ENCODE measurements at regions not wholly inside any gene's neighbourhood (a gene's known extent, or its start where the extent isn't known, plus 50 kb on each side); places are given as distances from the start of the nearest gene placed in this dataset.

- Histone ChIP-seq H3K36me3 (ENCODE audit: control insufficient read depth, insufficient read depth, low read length) (no peaks in the 10 kb centered on the region), H3K27me3 (ENCODE audit: control insufficient read depth, insufficient read depth, low read length) (no peaks in the 10 kb centered on the region), H3K9me3 (ENCODE audit: control insufficient read depth, insufficient read depth, low read depth, low read length) (peaks cover 3% of the 10 kb centered on the region; the same call in 1 of the 2 replicates), H3K4me3 (ENCODE audit: low read depth in 2 of 2, low read length in 2 of 2) (no peak overlapping the region), H3K27ac (ENCODE audit: low read length) (no peak overlapping the region), H3K4me1 (ENCODE audit: control insufficient read depth, insufficient read depth, low read length) (no peaks in the 10 kb centered on the region)
- ChIA-PET POLR2A (no interaction called here), CTCF (no interaction called here)
- ATAC-seq, result no peak
- BruUV-seq (replicated peaks), result no TSS peak
- TF ChIP-seq TCF7L2 (IDR thresholded peaks at IDR 0.05; ENCODE audit: low read depth, low read length) (no peak), SIN3A (IDR thresholded peaks at IDR 0.05; ENCODE audit: borderline replicate concordance, insufficient read depth, low read depth, low read length) (no peak), POLR2AphosphoS5 (IDR thresholded peaks at IDR 0.05; ENCODE audit: low read depth, low read length) (no peak)
- TF ChIP-seq, protein P1, sequence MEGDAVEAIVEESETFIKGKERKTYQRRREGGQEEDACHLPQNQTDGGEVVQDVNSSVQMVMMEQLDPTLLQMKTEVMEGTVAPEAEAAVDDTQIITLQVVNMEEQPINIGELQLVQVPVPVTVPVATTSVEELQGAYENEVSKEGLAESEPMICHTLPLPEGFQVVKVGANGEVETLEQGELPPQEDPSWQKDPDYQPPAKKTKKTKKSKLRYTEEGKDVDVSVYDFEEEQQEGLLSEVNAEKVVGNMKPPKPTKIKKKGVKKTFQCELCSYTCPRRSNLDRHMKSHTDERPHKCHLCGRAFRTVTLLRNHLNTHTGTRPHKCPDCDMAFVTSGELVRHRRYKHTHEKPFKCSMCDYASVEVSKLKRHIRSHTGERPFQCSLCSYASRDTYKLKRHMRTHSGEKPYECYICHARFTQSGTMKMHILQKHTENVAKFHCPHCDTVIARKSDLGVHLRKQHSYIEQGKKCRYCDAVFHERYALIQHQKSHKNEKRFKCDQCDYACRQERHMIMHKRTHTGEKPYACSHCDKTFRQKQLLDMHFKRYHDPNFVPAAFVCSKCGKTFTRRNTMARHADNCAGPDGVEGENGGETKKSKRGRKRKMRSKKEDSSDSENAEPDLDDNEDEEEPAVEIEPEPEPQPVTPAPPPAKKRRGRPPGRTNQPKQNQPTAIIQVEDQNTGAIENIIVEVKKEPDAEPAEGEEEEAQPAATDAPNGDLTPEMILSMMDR (IDR thresholded peaks at IDR 0.05), result no peak
- TF ChIP-seq, protein P2, sequence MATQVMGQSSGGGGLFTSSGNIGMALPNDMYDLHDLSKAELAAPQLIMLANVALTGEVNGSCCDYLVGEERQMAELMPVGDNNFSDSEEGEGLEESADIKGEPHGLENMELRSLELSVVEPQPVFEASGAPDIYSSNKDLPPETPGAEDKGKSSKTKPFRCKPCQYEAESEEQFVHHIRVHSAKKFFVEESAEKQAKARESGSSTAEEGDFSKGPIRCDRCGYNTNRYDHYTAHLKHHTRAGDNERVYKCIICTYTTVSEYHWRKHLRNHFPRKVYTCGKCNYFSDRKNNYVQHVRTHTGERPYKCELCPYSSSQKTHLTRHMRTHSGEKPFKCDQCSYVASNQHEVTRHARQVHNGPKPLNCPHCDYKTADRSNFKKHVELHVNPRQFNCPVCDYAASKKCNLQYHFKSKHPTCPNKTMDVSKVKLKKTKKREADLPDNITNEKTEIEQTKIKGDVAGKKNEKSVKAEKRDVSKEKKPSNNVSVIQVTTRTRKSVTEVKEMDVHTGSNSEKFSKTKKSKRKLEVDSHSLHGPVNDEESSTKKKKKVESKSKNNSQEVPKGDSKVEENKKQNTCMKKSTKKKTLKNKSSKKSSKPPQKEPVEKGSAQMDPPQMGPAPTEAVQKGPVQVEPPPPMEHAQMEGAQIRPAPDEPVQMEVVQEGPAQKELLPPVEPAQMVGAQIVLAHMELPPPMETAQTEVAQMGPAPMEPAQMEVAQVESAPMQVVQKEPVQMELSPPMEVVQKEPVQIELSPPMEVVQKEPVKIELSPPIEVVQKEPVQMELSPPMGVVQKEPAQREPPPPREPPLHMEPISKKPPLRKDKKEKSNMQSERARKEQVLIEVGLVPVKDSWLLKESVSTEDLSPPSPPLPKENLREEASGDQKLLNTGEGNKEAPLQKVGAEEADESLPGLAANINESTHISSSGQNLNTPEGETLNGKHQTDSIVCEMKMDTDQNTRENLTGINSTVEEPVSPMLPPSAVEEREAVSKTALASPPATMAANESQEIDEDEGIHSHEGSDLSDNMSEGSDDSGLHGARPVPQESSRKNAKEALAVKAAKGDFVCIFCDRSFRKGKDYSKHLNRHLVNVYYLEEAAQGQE (IDR thresholded peaks at IDR 0.05; ENCODE audit: insufficient read depth in 1 of 2, low read depth in 2 of 2, low read length in 1 of 2), result no peak
- intact Hi-C loops (cut with micrococcal nuclease; ENCODE audit: unreplicated experiment), result no loop called here
- DNase-seq (ENCODE audit: low read depth, low spot score), result no peak
- in situ Hi-C loops (cut with HindIII; ENCODE audit: low pct_unique_long_range_greater_than_20kb, low sequenced_read_pairs), result no loop called here
Measured at GRCh38 chr2:144925886-144926285, 406.0 kb upstream of the ZEB2 start.

DNA sequence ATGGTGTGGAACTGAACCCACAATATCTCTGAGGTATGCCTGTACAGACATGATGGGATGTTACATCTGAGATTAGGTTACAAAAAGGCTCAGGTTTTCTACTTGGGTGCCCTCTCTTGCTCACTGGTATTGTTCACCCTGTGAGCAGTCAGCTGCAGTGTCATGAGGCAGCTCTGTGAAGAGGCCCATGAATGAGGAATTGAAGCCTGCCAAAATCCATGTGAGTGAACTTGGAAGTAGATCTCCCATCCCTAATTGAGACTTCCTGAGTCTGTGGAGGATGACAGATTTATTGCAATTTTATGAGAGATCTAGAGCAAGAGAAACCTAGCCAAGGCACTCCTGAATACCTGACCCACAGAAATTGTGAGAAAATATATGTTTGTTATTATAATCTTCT lies 404.9 kb upstream of the ZEB2 start:
- Histone ChIP-seq H3K36me3 (ENCODE audit: control insufficient read depth, insufficient read depth, low read length) (no peaks in the 10 kb centered on the region), H3K27ac (ENCODE audit: low read length) (no peak overlapping the region), H3K4me3 (ENCODE audit: low read depth in 2 of 2, low read length in 2 of 2) (no peak overlapping the region), H3K27me3 (ENCODE audit: control insufficient read depth, insufficient read depth, low read length) (no peaks in the 10 kb centered on the region), H3K4me1 (ENCODE audit: control insufficient read depth, insufficient read depth, low read length) (no peaks in the 10 kb centered on the region), H3K9me3 (ENCODE audit: control insufficient read depth, insufficient read depth, low read depth, low read length) (peaks cover 3% of the 10 kb centered on the region; the same call in 1 of the 2 replicates)
- DNase-seq (ENCODE audit: low read depth, low spot score) (no peak), ATAC-seq (no peak)
- CTCF ChIA-PET, result no interaction called here
- BruUV-seq (replicated peaks), result no TSS peak
- intact Hi-C loops (cut with micrococcal nuclease; ENCODE audit: unreplicated experiment) (no loop called here), in situ Hi-C loops (cut with HindIII; ENCODE audit: low pct_unique_long_range_greater_than_20kb, low sequenced_read_pairs) (no loop called here)
- POLR2A ChIA-PET, result no interaction called here
- no peak for TF ChIP-seq POLR2AphosphoS5 (IDR thresholded peaks at IDR 0.05; ENCODE audit: low read depth, low read length)
- TF ChIP-seq SIN3A (IDR thresholded peaks at IDR 0.05; ENCODE audit: borderline replicate concordance, insufficient read depth, low read depth, low read length), result no peak
- TF ChIP-seq TCF7L2 (IDR thresholded peaks at IDR 0.05; ENCODE audit: low read depth, low read length), result no peak
- TF ChIP-seq, protein P1 (IDR thresholded peaks at IDR 0.05), result no peak
- TF ChIP-seq, protein P2 (IDR thresholded peaks at IDR 0.05; ENCODE audit: insufficient read depth in 1 of 2, low read depth in 2 of 2, low read length in 1 of 2), result no peak
